COR-L47 (cell line): ENCODE measurements at regions not wholly inside any gene's neighbourhood (a gene's known extent, or its start where the extent isn't known, plus 50 kb on each side); places are given as distances from the start of the nearest gene placed in this dataset.
"Not testable (repeated sequence)": the region's sequence is repeated elsewhere in the genome, so short reads cannot be mapped to it uniquely, and the experiment has no call there.

ENCODE experiments used
- DNase-seq: peaks from one replicate; lab custom pipeline; 2025; lab: John Stamatoyannopoulos, UW

GRCh38 chr12:66733321-66733720, 54.4 kb upstream of the GRIP1 start:
- DNase-seq: no peak

GRCh38 chr12:66733839-66734238, 55.0 kb upstream of the GRIP1 start:
- no peak for DNase-seq

DNA sequence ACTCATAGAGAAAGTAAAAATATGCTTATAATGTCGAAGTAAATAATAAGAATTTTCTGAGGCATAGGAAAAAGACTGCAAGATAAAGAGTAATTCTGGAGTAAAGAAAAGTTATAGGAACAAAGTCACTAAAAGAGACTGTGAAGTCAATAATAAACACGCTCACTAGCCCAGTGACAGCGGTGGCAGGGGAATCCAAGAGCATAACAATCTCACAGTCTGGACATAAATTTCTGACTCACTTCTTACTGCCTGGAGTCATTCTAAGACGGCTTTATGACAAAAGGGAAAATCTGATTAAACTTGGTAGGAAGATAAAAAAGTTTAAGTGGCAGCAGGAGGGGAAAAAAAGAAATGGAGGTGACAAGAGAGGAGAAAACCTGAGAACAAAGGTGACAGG, 56.4 kb upstream of the GRIP1 start:
- no peak for DNase-seq

DNA sequence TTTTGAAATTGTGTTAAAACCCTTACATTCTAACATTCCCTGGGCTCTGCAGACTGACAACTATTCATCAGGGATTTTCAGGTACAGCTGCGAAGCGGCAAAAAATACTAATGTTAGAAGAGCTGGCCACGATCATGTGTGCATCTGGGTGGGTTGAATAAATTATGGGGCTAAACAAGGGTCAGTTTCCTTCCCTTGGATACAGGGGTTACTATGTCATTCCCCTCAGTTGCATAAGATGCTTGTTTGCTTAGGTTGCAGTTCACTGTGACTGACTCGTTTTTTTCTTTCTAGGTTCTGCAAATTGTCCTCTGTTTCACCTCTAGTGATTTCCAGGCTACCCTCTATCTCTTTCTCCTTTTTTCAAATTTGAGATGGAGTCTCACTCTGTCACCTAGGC, 58.1 kb upstream of the GRIP1 start:
- DNase-seq: no peak

- DNase-seq: no peak
Measured at GRCh38 chr12:66739266-66739665, 60.4 kb upstream of the GRIP1 start.

- peak; percentile 29 for DNase-seq
Measured at GRCh38 chr12:66739940-66740651, 61.2 kb upstream of the GRIP1 start.

- DNase-seq: no peak
Measured at GRCh38 chr12:66740732-66741131, 61.9 kb upstream of the GRIP1 start.

- DNase-seq: no peak
Measured at GRCh38 chr12:66741919-66742318, 63.0 kb upstream of the GRIP1 start.

- DNase-seq: no peak
Measured at GRCh38 chr12:66742508-66743367, 63.9 kb upstream of the GRIP1 start.

DNA sequence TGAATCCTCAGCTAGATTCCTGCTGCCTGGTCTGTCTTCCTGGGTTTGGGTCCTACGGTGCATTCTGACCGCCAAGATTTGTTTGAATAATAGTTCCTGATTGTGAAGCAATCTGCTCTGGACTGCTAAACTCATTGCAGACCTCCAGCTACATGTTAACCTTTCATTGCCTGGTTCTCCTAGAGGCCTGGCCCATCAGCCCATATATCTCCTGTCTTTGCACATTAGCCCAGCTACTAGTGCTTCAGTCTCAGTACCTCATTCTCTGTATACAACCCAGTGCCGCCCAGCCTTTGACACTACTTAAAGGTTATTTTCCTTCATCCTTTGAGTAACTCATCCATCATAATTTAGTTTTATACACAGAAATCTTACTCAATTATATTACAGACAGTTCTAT, 65.6 kb upstream of the GRIP1 start:
- no peak for DNase-seq

DNA sequence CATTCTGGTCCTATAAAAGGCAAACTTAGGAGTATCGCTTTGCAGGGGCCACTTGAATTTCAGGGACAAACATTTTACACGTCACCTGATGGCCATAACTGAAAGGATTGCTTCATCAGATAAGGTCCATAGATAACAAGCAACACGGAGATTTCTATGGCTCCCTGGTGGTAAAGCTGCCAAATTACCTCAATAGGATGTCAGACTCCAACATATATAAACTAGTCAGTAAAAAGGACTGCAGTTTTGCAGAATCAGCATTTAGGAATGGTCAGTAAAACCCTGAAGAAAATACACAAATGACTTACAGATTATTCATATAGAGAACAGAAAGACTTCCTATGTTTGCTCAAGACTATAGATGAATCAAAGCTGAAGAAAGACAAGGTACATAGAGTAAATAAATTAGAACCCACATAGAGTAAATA, 66.1 kb upstream of the GRIP1 start:
- DNase-seq: peak; percentile 16

DNA sequence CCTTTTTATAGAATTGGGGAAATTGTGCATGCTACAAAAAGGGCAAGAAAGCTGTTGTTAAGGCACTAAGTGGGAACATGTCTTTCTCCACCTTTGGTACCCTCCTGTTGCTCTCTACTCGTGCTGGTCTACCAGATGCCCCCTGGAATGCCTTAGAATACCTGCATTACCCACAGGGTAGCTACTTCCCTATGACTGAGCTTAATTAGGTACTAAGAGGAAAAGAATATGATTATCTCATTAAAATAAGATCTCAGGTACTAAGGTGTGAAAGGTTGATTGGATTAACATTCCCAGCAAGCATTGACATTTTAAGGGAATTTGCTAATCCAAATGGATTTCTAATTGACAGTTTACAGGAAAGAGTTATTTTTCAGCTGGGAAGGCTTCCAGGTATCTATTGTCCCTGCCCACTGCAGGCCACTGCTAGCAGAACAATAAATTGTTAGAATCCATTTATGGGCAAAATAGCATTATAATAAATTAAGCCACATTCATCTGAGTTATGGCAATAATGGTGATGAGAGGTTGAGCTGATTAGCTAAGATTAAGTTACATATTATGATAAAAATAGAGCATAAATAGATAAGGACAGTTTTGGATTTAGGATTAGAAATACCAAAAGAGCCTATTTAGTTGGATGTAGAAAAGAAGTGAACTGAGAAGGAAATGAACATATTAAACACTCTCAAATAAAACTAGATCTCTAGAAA, 67.8 kb upstream of the GRIP1 start:
- DNase-seq: peak; percentile 16

- no peak for DNase-seq
Measured at GRCh38 chr12:66751432-66752113, 72.7 kb upstream of the GRIP1 start.

- DNase-seq: no peak
Measured at GRCh38 chr12:66753810-66754209, 74.9 kb upstream of the GRIP1 start.

GRCh38 chr12:66755727-66756395, 77.0 kb upstream of the GRIP1 start:
- DNase-seq: no peak

DNA sequence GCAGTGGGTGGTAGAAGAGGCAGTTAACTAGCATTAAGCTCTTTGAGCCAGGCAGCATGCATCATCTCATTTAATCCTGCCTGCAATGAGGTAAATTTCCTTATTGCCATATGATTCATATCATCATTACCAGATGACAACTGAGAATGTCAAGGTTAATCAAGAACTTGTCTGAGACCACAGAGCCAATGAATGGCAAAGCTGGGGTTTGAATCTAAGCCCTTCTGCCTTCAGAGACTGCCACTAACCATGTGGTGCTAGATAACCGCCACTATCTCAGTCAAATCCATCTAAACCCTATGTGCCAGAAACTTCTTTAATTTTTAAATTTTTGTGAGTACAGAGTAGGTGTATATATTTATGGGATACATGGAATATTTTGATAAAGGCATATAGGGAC, 77.8 kb upstream of the GRIP1 start:
- DNase-seq: no peak

- not testable (repeated sequence) for DNase-seq
Measured at GRCh38 chr12:66760122-66760521, 81.2 kb upstream of the GRIP1 start.

- peak; percentile 80 for DNase-seq
Measured at GRCh38 chr12:66763467-66763866, 84.6 kb upstream of the GRIP1 start.

DNA sequence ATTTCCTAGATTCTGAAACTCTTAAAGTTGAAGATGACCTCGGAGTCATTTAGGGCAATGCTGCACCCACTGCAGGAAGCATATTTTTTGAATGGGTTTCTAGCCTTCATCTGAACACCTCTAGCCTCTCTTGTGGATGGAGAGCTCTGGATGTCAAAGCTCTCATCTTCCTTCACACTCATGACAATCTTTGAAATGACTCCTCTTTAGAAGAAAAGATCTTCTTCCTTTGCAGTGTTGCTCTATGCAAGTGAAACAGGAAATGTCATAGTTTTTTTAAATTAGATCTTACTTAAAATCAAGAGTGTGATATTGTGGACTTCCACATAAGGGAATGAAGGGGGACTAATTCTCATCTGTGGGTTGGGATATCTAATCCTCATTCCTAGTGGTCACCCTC, 86.3 kb upstream of the GRIP1 start:
- no peak for DNase-seq

GRCh38 chr12:66767536-66767935, 88.7 kb upstream of the GRIP1 start:
- DNase-seq: no peak

DNA sequence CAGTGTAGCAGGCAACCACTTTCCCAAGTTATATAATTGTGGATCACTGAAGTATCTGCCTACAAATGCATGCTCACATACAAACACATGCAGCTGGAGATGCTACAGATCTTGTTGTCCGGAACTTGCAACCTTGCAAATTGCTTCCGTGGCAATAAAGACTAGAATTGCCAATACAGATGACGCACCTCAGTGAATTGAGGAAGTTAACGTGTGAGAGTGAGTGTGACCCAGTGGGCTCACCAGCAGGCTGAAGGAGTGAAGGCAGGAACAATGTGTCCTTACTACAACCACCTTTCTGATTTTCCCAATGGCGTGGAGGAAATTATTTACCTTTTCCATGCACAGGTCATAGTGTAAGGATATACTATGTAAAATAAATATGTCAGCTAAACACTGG, 89.4 kb upstream of the GRIP1 start:
- no peak for DNase-seq

GRCh38 chr12:66774929-66775328, 96.1 kb upstream of the GRIP1 start:
- no peak for DNase-seq
